Ectodermal cell (in vitro differentiated cells): ENCODE measurements at regions not wholly inside any gene's neighbourhood (a gene's known extent, or its start where the extent isn't known, plus 50 kb on each side); places are given as distances from the start of the nearest gene placed in this dataset.
"Not testable (repeated sequence)": the region's sequence is repeated elsewhere in the genome, so short reads cannot be mapped to it uniquely, and the experiment has no call there.

ENCODE experiments used
- H3K27ac ChIP-seq: 2 replicates; pipeline ENCODE4 v1.7.0; 2013; ENCODE audit warnings: mild to moderate bottlenecking, low read depth, low read length; ENCODE audit not compliant: insufficient read depth, poor library complexity, severe bottlenecking
- H3K27me3 ChIP-seq: 2 replicates; pipeline ENCODE4 v1.7.0; 2013; ENCODE audit warnings: mild to moderate bottlenecking, low read length; ENCODE audit not compliant: insufficient read depth, control insufficient read depth, poor library complexity, severe bottlenecking
- H3K36me3 ChIP-seq: one replicate; pipeline ENCODE4 v1.7.0; 2013; ENCODE audit warnings: low read length; ENCODE audit not compliant: control insufficient read depth, insufficient read depth
- H3K4me1 ChIP-seq: one replicate; pipeline ENCODE4 v1.7.0; 2013; ENCODE audit warnings: low read length; ENCODE audit not compliant: control insufficient read depth, insufficient read depth
- H3K4me3 ChIP-seq: 2 replicates; pipeline ENCODE4 v1.7.0; 2013; ENCODE audit warnings: low read depth, low read length, control low read depth; ENCODE audit not compliant: insufficient read depth
- H3K9me3 ChIP-seq: 2 replicates; pipeline ENCODE4 v1.7.0; 2013; ENCODE audit warnings: mild to moderate bottlenecking, low read length, moderate library complexity; ENCODE audit not compliant: control insufficient read depth
- WGBS, 2 experiments: methylation state at CpG; one replicate each; pipeline ENCODE4 v1.1.7; 2013; ENCODE audit warnings: missing lambda C conversion rate in 2 of 2; 5-methylcytosine and 5-hydroxymethylcytosine counted together

DNA sequence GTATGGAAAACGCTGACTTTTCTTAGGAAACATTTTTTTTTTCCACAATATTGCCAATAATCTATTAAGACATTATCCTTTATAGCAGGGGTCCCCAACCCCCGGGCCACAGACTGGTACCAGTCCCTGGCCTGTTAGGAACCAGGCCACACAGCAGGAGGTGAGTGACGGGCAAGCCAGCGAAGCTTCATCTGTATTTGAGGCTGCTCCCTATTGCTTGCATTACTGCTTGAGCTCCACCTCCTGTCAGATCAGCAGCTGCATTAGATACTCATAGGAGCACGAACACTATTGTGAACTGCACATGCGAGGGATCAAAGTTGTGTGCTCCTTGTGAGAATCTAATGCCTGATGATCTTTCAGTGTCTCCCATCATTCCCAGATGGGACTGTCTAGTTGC lies 793.7 kb downstream of the SLITRK5 start:
- H3K27ac ChIP-seq: no peak overlapping the region
- H3K4me3 ChIP-seq: no peak overlapping the region
- H3K4me1 ChIP-seq: no peaks in the 10 kb centered on the region
- WGBS, 2 experiments: 95 to 96% methylated on average over 6 of the region's 6 CpGs
- H3K36me3 ChIP-seq: no peaks in the 10 kb centered on the region
- H3K9me3 ChIP-seq: no peaks in the 10 kb centered on the region
- no peaks in the 10 kb centered on the region for H3K27me3 ChIP-seq

- Histone ChIP-seq H3K4me1 (no peaks in the 10 kb centered on the region), H3K27me3 (no peaks in the 10 kb centered on the region), H3K4me3 (no peak overlapping the region), H3K36me3 (no peaks in the 10 kb centered on the region), H3K27ac (no peak overlapping the region), H3K9me3 (no peaks in the 10 kb centered on the region)
- WGBS, 2 experiments: 95 to 100% methylated on average over 2 of the region's 3 CpGs
Observed at GRCh38 chr13:88472316-88472715, 801.1 kb downstream of the SLITRK5 start.

DNA sequence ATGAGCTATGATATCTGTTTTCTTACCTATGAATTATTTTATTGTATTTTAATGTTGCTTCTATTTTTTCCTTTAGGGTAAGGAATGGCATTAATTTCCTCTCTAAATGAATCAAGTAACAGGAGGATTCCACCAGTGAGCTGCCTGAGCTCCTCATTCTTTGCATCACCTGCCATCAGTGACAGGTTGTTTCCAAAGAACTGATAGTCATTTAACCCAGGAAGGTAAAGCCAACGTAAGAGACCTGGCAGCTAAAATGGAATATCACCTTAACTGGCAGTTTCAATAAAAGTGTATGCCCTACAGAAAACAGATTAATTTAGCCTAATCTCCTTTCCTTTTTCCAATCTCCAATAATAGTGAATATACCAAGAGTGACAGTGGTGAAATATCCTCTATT lies 812.0 kb downstream of the SLITRK5 start:
- H3K27me3 ChIP-seq: no peaks in the 10 kb centered on the region
- no peaks in the 10 kb centered on the region for H3K4me1 ChIP-seq
- H3K36me3 ChIP-seq: no peaks in the 10 kb centered on the region
- 87 to 100% methylated on average over 1 of the region's 1 CpG for WGBS, 2 experiments
- no peaks in the 10 kb centered on the region for H3K9me3 ChIP-seq
- H3K27ac ChIP-seq: no peak overlapping the region
- no peak overlapping the region for H3K4me3 ChIP-seq

DNA sequence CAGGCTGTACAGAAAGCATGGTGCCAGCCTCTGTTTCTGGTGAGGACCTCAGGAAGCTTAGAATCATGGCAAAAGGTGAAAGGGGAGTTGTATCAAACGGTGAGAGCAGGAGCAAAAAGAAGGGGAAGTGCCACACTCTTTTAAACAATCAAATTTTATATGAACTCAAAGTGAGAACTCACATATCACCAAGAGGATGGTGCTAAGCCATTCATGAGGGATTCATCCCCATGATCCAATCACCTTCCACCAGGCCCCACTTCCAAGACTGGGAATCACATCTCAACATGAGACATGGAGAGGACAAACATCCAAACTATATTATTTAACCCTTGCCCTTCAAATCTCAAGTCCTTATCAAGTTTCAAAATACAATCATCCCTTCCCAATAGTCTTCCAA lies 836.7 kb downstream of the SLITRK5 start:
- no peaks in the 10 kb centered on the region for H3K27me3 ChIP-seq
- H3K4me1 ChIP-seq: no peaks in the 10 kb centered on the region
- 100% methylated on average over 1 of the region's 1 CpG for WGBS, 2 experiments
- no peak overlapping the region for H3K27ac ChIP-seq
- no peaks in the 10 kb centered on the region for H3K9me3 ChIP-seq
- no peak overlapping the region for H3K4me3 ChIP-seq
- no peaks in the 10 kb centered on the region for H3K36me3 ChIP-seq

DNA sequence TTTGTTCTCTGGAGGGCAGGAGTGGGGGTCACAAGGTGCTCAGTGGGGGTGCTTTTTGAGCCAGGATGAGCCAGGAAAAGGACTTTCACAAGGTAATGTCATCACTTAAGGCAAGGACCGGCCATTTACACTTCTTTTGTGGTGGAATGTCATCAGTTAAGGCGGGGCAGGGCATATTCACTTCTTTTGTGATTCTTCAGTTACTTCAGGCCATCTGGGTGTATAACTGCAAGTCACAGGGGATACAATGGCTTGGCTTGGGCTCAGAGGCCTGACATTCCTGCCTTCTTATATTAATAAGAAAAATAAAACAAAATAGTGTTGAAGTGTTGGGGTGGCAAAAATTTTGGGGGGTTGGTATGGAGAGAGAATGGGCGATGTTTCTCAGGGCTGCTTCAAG lies 841.8 kb downstream of the SLITRK5 start:
- H3K27me3 ChIP-seq, H3K4me3 ChIP-seq, H3K27ac ChIP-seq, H3K4me1 ChIP-seq, H3K36me3 ChIP-seq, H3K9me3 ChIP-seq: not testable (repeated sequence)
- 91 to 94% methylated on average over 1 to 2 of the region's 3 CpGs for whole genome bisulfite sequencing, 2 experiments

GRCh38 chr13:88526186-88526852 lies 855.1 kb downstream of the SLITRK5 start:
- no peaks in the 10 kb centered on the region for H3K36me3 ChIP-seq
- no peak overlapping the region for H3K27ac ChIP-seq
- H3K4me1 ChIP-seq: no peaks in the 10 kb centered on the region
- 87 to 93% methylated on average over 6 of the region's 6 CpGs for WGBS, 2 experiments
- H3K27me3 ChIP-seq: no peaks in the 10 kb centered on the region
- H3K9me3 ChIP-seq: no peaks in the 10 kb centered on the region
- no peak overlapping the region for H3K4me3 ChIP-seq

- Histone ChIP-seq H3K27me3 (no peaks in the 10 kb centered on the region), H3K4me1 (no peaks in the 10 kb centered on the region), H3K27ac (no peak overlapping the region), H3K4me3 (no peak overlapping the region), H3K9me3 (no peaks in the 10 kb centered on the region), H3K36me3 (no peaks in the 10 kb centered on the region)
- WGBS, 2 experiments: 94 to 98% methylated on average over 5 to 6 of the region's 6 CpGs
Observed at GRCh38 chr13:88526853-88527215, 855.7 kb downstream of the SLITRK5 start.

DNA sequence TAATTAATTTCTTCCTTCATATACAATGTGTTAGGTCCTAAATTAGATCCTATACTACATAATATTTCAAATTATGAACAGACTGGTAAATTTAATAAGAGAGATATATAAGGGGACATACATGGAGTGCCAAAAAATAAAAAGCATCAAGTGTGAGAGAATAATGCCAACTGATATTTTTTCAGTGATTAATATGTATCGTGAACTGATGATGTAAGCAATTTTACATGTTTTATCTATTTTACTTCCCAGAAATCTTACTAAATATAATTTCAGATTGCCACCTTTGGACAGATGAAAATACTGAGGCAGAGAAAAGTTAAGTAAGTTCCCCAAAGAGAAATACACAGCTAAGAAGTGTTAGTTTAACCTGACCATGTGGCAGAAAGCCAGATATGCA lies 870.8 kb downstream of the SLITRK5 start:
- H3K27ac ChIP-seq: no peak overlapping the region
- no peaks in the 10 kb centered on the region for H3K36me3 ChIP-seq
- no peak overlapping the region for H3K4me3 ChIP-seq
- WGBS, 2 experiments: no CpG with 5 or more reads among the region's 1 CpG
- no peaks in the 10 kb centered on the region for H3K9me3 ChIP-seq
- no peaks in the 10 kb centered on the region for H3K4me1 ChIP-seq
- no peaks in the 10 kb centered on the region for H3K27me3 ChIP-seq

- Histone ChIP-seq H3K4me3 (no peak overlapping the region), H3K27me3 (no peaks in the 10 kb centered on the region), H3K9me3 (no peaks in the 10 kb centered on the region), H3K27ac (no peak overlapping the region), H3K4me1 (no peaks in the 10 kb centered on the region), H3K36me3 (no peaks in the 10 kb centered on the region)
- 40 to 61% methylated on average over 1 of the region's 1 CpG for WGBS, 2 experiments
Observed at GRCh38 chr13:88544836-88545235, 873.7 kb downstream of the SLITRK5 start.

- Histone ChIP-seq H3K4me1 (no peaks in the 10 kb centered on the region), H3K4me3 (no peak overlapping the region), H3K27ac (no peak overlapping the region), H3K9me3 (no peaks in the 10 kb centered on the region), H3K36me3 (no peaks in the 10 kb centered on the region), H3K27me3 (no peaks in the 10 kb centered on the region)
- WGBS, 2 experiments: 98 to 100% methylated on average over 2 of the region's 2 CpGs
Observed at GRCh38 chr13:88552966-88553365, 881.8 kb downstream of the SLITRK5 start.

GRCh38 chr13:88565566-88565965 lies 894.4 kb downstream of the SLITRK5 start:
- no peaks in the 10 kb centered on the region for H3K9me3 ChIP-seq
- no peak overlapping the region for H3K27ac ChIP-seq
- no peaks in the 10 kb centered on the region for H3K27me3 ChIP-seq
- H3K4me3 ChIP-seq: no peak overlapping the region
- no peaks in the 10 kb centered on the region for H3K36me3 ChIP-seq
- no peaks in the 10 kb centered on the region for H3K4me1 ChIP-seq
